Heart left ventricle (tissue), 13 donors: ENCODE measurements at regions not wholly inside any gene's neighbourhood (a gene's known extent, or its start where the extent isn't known, plus 50 kb on each side); places are given as distances from the start of the nearest gene placed in this dataset.

ENCODE experiments used
- CTCF ChIP-seq, 12 donors: fragments of 200-600 bp; sonication (generic) in 4 of 12; IDR thresholded peaks; one replicate each; pipeline versions ENCODE4 v1.5.0 to v1.8.0; 2018 to 2022; ENCODE audit warnings: antibody characterized with exemption in 12 of 12, mild to moderate bottlenecking in 5 of 12
- POLR2A ChIP-seq, 2 donors: fragments of 450-650 bp; IDR thresholded peaks; one replicate each; pipeline ENCODE4 v1.6.1; 2017; ENCODE audit warnings: antibody characterized with exemption in 2 of 2, mild to moderate bottlenecking in 2 of 2, moderate library complexity in 2 of 2
- donor health status: ischemic (EF 13 %, LVEDD 7.1; RV severe dilation, severe dysfunction).
- donor health status: DM: no; HTN: yes; CAD: no.
- donor health status: DM: no; HTN: no; CAD: no.
- donor health status: ischemic (EF 25% LVEDD 6.9; RV normal size, moderate dysfunction).
- donor health status: ischemic (EF 25% LVEDD 5.7; RV mildly dilated, moderate dysfunction).
- donor health status: ischemic (EF 35%, LVEDD 5.7; RV mildly dilated, moderate dysfunction).
- donor health status: nonischemic (EF 11% LVEDD 7.7; RV severe dilation, severe dysfunction).
- donor health status: DM: yes; HTN: yes; CAD: no.
- donor health status: PGD.
- donor health status: ischemic (EF 29% LVEDD 5.4; RV normal size, mild dysfunction).
- donor health status: nonischemic (EF 23%, LVEDD 6.1; RV moderate dilation, normal function).

- no peak for TF ChIP-seq CTCF (IDR thresholded peaks at IDR 0.05)
- TF ChIP-seq POLR2A (IDR thresholded peaks at IDR 0.05), result no peak
Measured at GRCh38 chr17:83178533-83179304, 99.3 kb downstream of the METRNL start.
